ENCODE measurements at regions not wholly inside any gene's neighbourhood (a gene's known extent, or its start where the extent isn't known, plus 50 kb on each side); places are given as distances from the start of the nearest gene placed in this dataset.
"Not testable (repeated sequence)": the region's sequence is repeated elsewhere in the genome, so short reads cannot be mapped to it uniquely, and the experiment has no call there.

- no peaks in the 10 kb centered on the region for H3K9me3 ChIP-seq (replicated peaks in 1 of 3)
- H3K4me3 ChIP-seq: no peak overlapping the region
- intact Hi-C loops (cut with DNase I): no loop called here
- H3K4me1 ChIP-seq (replicated peaks in 1 of 2): no peaks in the 10 kb centered on the region
- no peak for DNase-seq
- no peak overlapping the region for H3K27ac ChIP-seq
- no peaks in the 10 kb centered on the region for H3K36me3 ChIP-seq (replicated peaks in 1 of 2)
- TF ChIP-seq CTCF (IDR thresholded peaks at IDR 0.05): no peak
- TF ChIP-seq POLR2A (IDR thresholded peaks at IDR 0.05): no peak
- WGBS, 4 donors: 52 to 58% (median 57%) methylated on average over 2 of the region's 2 CpGs
- H3K27me3 ChIP-seq: no peaks in the 10 kb centered on the region
Measured at GRCh38 chr2:198517976-198518375, 713.6 kb downstream of the PLCL1 start.

- 77 to 100% (median 88%) methylated on average over 1 of the region's 1 CpG for WGBS, 4 donors
- H3K4me3 ChIP-seq; H3K27ac ChIP-seq; H3K9me3 ChIP-seq (replicated peaks in 1 of 3); H3K36me3 ChIP-seq (replicated peaks in 1 of 2); H3K27me3 ChIP-seq; intact Hi-C loops (cut with DNase I); DNase-seq; H3K4me1 ChIP-seq (replicated peaks in 1 of 2): not testable (repeated sequence)
Measured at GRCh38 chr2:198508610-198509009, 704.2 kb downstream of the PLCL1 start.

GRCh38 chr2:198499539-198499938, 695.1 kb downstream of the PLCL1 start:
- H3K4me3 ChIP-seq: no peak overlapping the region
- no peaks in the 10 kb centered on the region for H3K36me3 ChIP-seq (replicated peaks in 1 of 2)
- no peaks in the 10 kb centered on the region for H3K9me3 ChIP-seq (replicated peaks in 1 of 3)
- TF ChIP-seq POLR2A (IDR thresholded peaks at IDR 0.05) (no peak), CTCF (IDR thresholded peaks at IDR 0.05) (no peak)
- H3K27me3 ChIP-seq: no peaks in the 10 kb centered on the region
- no peak overlapping the region for H3K27ac ChIP-seq
- no peaks in the 10 kb centered on the region for H3K4me1 ChIP-seq (replicated peaks in 1 of 2)
- DNase-seq: peak in 1 of 7 donors; percentile 15
- WGBS, 4 donors: 33 to 47% (median 39%) methylated on average over 5 to 6 of the region's 6 CpGs
- intact Hi-C loops (cut with DNase I): no loop called here

- Histone ChIP-seq H3K4me1 (replicated peaks in 1 of 2) (no peaks in the 10 kb centered on the region), H3K27me3 (no peaks in the 10 kb centered on the region), H3K4me3 (no peak overlapping the region), H3K9me3 (replicated peaks in 1 of 3) (no peaks in the 10 kb centered on the region), H3K27ac (no peak overlapping the region), H3K36me3 (replicated peaks in 1 of 2) (no peaks in the 10 kb centered on the region)
- DNase-seq: no peak
- intact Hi-C loops (cut with DNase I): no loop called here
- TF ChIP-seq CTCF (IDR thresholded peaks at IDR 0.05): no peak
- no peak for TF ChIP-seq POLR2A (IDR thresholded peaks at IDR 0.05)
Measured at GRCh38 chr2:198498516-198498915, 694.1 kb downstream of the PLCL1 start.

- Histone ChIP-seq H3K4me3 (no peak overlapping the region), H3K36me3 (replicated peaks in 1 of 2) (no peaks in the 10 kb centered on the region), H3K27me3 (no peaks in the 10 kb centered on the region), H3K9me3 (replicated peaks in 1 of 3) (no peaks in the 10 kb centered on the region), H3K27ac (no peak overlapping the region), H3K4me1 (replicated peaks in 1 of 2) (no peaks in the 10 kb centered on the region)
- intact Hi-C loops (cut with DNase I): no loop called here
- TF ChIP-seq POLR2A (IDR thresholded peaks at IDR 0.05) (no peak), CTCF (IDR thresholded peaks at IDR 0.05) (no peak)
- no peak for DNase-seq
Measured at GRCh38 chr2:198498048-198498447, 693.7 kb downstream of the PLCL1 start.
